SIG-M5 treated with dmso at 0.1 percent for 504 hours (cell line): ENCODE measurements at regions not wholly inside any gene's neighbourhood (a gene's known extent, or its start where the extent isn't known, plus 50 kb on each side); places are given as distances from the start of the nearest gene placed in this dataset.
"Not testable (repeated sequence)": the region's sequence is repeated elsewhere in the genome, so short reads cannot be mapped to it uniquely, and the experiment has no call there.

Experiments
- DNase-seq: peaks from one replicate; lab custom pipeline; 2025; ENCODE audit not compliant: unreplicated experiment; lab: John Stamatoyannopoulos, UW

GRCh38 chr18:34525244-34525643 lies 184.9 kb upstream of the DTNA start:
- DNase-seq = no peak

DNA sequence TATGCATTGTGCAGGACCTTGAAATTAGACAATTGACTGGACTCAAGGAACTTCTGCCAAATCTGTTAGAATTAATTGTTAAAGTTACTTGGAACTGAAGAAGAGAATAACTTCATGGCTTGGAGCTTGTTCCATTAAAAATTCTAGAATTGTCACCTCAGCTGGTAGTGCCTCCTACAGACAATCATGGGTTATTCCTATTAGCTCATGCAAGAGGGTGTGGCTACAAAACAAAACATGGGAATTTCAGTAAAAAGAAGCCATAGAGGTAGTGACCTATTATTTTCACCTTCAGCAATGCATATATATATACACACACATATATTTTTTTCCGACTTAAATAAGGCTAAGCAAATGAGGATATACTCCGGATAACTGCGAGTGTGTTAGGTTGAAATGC lies 181.9 kb upstream of the DTNA start:
- DNase-seq = no peak

DNA sequence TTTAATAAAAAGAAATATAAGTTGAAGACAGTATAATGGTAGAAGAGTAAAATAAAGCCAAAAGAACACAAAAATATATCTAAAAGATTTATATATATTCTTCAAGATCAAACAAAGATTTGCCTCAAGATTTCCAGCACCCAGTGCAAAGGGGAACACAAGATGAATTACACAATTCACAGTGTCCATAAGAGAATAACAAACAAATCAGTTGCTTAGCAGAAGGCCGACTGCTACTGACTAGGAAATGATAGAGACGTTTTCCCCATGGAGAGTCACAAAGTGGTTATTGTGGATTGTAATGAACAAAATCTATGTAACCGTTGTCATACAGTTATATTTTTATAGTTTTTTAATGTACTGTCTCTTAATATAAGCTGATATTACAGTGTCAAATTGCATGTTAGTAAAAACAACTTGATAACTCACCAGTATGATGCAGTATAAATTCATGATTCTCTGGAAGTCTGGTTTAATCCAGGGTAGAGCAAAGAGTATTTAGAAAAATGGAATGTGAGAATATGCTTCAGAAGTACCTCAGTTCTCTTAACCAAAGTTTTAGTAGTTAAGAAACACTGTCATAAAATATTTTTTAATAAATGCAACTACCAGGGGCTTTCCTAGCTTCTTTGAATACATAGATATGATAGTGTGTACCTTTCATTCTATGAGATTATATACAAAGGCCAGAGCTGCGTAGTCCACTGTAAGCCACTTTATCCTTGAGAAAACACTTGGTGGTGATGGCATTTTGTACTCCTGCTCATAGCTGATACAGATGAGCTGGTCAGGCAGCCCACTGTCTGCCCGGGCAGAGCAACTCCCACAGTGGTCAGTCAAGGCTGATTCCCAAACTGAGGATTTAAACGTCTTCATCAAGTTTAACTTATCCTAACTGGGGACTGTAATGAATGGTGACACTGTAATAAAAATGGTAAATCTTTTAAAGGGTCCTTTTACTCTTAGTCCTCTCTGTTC lies 180.5 kb upstream of the DTNA start:
- DNase-seq = no peak

DNA sequence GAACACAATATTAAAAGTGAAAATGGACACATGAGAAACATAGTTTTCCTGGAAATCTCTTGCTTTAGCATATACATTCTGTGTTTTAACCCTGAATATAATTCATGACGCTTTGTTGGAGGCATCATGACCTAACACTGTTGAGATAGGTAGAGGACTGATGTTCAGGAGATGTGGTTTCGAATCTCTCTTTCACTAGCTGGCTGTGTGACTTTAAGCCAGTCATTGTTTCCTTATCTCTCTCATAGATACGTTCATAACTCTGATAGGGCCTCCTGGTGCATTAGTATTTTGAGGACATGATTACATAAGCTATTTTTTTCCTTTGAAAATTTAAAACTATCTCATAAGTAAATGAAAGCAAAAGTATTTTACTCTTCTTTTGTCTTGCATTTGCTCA lies 179.0 kb upstream of the DTNA start:
- no peak for DNase-seq

DNA sequence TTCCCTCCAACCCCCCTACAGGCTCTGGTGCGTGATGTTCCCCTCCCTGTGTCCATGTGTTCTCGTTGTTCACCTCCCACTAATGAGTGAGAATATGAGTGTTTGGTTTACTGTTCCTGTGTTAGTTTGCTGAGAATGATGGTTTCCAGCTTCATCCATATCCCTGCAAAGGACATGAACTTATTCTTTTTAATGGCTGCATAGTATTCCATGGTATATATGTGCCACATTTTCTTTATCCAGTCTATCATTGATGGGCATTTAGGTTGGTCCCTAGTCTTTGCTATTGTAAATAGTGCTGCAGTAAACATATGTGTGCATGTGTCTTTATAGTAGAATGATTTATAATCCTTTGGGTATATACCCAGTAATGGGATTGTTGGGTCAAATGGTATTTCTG lies 175.5 kb upstream of the DTNA start:
- not testable (repeated sequence) for DNase-seq

DNA sequence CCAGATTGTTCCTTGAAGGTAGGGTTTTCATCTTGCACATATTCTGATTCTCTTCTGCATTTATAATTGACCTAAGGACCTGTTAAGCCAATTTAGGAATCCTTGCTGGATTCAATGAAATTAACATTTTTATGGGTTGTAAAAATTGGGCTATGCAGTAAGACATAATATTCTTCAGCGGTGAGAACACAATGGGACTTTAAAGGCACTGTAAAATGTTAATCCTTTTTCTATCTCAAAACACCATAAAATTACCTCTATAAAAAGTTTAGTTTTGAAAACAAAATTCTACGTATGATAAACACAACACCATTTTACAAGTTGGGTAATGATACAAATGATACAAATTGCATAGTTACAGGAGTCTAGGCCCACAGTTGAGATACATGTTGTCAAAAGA lies 169.2 kb upstream of the DTNA start:
- no peak for DNase-seq

GRCh38 chr18:34542625-34543024 lies 167.5 kb upstream of the DTNA start:
- DNase-seq = no peak

GRCh38 chr18:34543356-34543755 lies 166.7 kb upstream of the DTNA start:
- no peak for DNase-seq

GRCh38 chr18:34543945-34544344 lies 166.2 kb upstream of the DTNA start:
- DNase-seq = no peak

DNA sequence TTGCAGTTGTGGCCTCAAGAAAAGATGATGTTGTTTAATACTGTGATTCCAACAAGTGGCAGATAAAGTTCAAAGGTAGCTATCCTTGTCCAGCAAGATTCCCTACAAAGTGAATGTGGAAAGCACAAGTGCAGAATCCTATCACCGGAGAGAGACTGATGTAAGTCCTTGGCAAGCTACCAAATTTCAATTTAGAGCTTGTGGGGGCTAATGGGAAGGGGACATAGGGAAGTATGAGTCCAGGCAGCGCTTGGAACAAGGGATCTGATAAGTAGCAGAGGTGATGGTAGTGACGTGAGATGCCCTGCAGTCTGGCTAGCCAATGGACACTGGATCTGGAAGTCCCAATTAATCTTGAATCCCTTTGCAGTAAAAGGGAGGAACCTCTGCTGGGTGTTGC lies 165.2 kb upstream of the DTNA start:
- DNase-seq = no peak

GRCh38 chr18:34548120-34548972 lies 161.8 kb upstream of the DTNA start:
- no peak for DNase-seq

GRCh38 chr18:34548973-34549294 lies 161.2 kb upstream of the DTNA start:
- no peak for DNase-seq

- no peak for DNase-seq
These were observed 160.7 kb upstream of the DTNA start for GRCh38 chr18:34549367-34549766.

DNA sequence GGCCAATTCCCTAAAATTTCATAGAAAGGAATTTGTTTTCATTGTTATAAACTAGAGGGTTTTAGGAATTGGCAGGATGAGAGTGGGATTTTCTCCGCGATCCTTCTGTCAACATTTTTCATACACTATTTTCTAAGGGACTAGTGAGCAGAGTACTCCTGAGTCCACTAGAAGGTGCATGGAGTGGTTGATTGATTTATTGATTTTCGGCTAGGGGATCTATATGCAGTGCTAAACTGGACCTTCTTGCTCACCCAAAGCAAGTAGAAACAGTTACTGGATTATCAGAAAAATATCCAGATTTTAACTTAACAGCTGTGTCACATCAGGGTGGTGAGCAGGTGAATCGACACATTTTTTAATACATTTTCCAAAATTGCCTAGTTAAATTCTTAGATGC lies 159.9 kb upstream of the DTNA start:
- no peak for DNase-seq

GRCh38 chr18:34550902-34551301 lies 159.2 kb upstream of the DTNA start:
- no peak for DNase-seq

DNA sequence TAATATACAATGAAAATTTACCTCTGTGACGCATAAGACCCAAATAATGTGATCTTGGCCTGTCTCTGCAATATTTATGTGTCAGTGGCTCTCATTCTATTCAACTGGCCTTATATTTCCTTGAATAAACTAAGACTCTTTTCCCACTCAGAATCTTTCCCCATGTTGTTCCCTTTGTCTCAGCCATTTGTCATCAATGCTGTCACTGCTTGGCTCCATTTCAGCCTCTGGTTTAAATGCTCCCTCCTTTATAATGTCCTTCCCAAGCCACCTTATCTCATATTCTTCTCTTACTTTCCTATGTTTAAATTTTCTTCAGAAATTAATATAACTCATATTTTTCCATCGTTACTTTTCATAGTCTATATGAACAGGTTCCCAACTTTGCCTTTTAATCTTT lies 158.3 kb upstream of the DTNA start:
- DNase-seq = no peak

DNA sequence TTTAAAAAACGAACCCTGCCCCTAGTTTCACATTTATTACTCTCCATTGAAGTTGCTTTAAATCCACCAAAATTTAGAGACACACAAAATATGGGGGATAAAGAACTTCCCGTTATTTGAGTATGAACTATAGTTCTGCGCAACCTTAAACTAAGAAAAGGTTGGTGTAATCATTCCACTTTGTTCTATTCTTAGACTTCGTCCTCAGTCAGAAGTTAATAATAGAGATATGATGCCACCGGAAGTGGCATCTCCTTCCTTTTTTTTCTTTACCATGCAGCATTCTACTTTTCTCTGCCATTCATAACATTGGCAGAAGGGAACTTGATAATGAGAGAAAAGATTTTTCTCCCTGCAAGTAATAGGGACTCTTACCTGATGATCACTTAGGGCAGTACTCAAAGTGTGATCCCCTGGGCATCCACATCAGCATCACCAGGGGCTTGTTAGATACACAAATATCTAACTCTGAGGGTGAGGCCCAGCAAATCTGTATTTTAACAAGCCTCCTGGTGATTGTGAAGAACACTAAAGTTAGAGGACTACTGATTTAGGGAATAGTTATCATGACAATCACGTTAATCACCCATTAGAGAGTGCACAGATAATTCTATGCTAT lies 147.7 kb upstream of the DTNA start:
- no peak for DNase-seq

DNA sequence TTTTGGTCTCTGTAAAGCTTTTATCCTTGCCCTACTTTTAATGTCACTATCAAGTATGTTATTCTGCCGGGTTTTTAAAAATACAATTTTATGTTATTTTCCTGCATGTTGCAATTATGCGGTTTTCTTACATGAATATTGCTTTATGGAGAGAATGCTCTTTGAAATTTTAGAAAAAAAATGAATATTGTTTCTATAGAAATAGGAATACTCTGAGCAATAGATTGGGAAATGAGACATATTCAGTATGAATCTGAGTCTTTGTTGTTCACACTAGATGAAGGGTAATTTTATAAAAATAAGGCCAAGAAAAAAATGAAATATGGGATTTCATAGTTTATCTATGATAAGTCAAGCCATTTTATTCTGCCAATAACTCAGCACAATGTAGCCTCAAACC lies 142.2 kb upstream of the DTNA start:
- DNase-seq = no peak

DNA sequence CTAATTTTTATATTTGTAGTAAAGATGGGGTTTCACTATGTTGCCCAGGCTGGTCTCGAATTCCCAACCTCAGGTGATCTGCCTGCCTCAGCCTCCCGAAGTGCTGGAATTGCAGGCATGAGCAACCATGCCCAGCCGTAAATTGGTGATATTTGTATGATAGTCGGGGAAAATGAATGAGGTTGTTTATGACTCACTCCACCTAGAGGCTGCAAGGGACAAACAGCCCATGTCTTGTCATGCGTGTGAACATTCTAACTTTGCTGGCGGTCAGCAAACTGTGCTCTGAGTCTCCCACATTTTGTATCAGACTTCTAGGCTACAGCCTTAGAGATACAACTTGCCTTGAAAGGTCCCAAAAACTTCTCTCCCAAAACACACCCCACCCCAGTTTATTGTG lies 133.5 kb upstream of the DTNA start:
- no peak for DNase-seq

DNA sequence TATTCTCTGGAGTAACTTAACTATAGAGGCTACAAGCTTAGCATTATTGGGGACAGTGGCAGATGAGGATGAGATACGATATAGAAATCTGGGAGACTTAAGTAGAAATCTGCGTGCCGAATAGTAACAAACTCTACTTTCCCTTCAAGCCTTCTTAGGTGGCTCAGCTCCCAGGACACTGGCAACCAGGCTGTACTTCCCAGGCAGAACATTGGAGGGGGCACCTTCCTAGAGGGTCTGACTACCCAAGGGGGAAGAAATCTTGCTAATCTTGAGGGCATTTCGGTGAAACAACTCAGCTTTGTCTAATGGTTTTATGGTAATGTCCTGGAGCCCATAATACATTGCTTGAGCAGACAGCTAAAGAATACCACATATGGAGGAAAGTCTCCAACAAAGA lies 126.2 kb upstream of the DTNA start:
- no peak for DNase-seq

DNA sequence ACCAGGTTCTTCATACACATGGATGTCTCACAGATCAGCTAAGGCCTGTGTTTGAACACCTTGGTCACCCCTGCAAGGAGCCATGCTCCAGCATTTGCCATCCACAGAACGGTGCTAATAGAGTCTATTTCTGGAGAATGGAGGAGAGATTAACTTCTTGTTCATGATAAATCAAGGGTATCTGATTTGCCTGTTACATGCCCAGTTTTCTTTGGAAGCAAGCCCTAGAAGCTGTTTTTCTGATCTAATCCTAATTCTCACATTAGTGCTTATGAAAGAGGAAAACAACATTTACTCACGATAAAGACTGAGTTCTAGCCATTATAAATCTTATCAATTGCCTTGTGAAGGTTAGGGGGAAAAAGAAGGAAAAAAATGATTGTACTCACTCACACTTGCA lies 119.6 kb upstream of the DTNA start:
- no peak for DNase-seq

DNA sequence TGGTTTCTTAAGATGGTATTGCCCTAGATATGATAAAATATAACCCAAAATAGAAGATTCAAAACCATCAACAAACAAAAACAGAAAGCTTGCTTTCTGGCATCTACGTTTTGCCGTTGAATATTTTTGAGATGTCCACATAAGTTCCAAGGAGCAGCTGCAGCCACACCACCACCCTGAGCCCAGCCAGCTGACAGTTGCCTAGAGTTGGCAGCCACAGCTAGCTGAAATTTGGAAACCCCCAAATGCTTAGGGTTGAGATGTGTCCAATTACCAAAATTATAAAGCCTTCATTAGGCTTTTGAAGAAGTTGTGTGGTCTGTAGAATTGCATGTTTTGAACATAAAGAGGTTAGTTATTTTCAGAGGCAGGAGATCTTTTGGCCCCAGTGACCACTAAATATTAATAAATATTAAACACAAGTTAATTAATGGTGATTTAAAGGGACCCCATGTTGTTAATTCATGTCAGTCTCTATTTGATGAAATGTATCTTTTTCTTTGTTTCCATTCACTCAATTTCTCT lies 118.1 kb upstream of the DTNA start:
- no peak for DNase-seq
